ENCODE measurements at regions not wholly inside any gene's neighbourhood (a gene's known extent, or its start where the extent isn't known, plus 50 kb on each side); places are given as distances from the start of the nearest gene placed in this dataset.

DNA sequence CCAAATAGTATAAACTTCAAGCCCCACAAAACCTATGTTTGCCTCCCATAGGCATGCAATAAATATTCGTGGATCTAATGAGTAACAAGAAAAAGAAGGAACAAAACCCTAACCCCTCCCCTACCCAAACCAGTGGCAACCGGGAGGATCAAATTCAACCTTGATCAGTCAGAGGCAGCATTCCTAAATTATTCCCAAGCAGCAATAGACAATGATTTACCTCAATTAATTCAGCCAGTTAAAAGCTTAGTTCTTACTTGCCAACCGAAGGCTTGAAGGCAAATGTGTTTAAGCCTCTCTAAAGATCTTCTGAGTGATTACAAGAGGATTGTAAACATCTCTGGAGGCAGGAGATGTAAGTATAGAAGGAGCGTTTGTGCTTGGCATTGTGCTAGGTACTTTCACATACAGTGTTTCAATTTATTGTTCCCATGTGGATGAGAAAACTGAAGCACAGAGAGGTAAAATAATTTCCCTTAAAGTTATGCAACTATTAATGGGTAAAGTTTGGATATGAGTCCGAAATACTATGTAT is 197.7 kb downstream of the MTX2 start:
- no peaks in the 10 kb centered on the region for H3K36me3 ChIP-seq (ENCODE audit: control insufficient read depth in 1 of 2, insufficient read depth in 2 of 2, low read length in 2 of 2)
- H3K4me1 ChIP-seq (ENCODE audit: control insufficient read depth in 1 of 2, insufficient read depth in 2 of 2, low read length in 2 of 2) = no peaks in the 10 kb centered on the region
- H3K27ac ChIP-seq (ENCODE audit: low read depth, low read length) = no peak overlapping the region
- H3K4me3 ChIP-seq (ENCODE audit: low read depth in 1 of 2, low read length in 2 of 2) = no peak overlapping the region
- H3K27me3 ChIP-seq (ENCODE audit: control insufficient read depth in 1 of 2, insufficient read depth in 2 of 2, low read length in 2 of 2) = peaks cover 16 to 18% of the 10 kb centered on the region in 2 donors
- H3K9ac ChIP-seq (ENCODE audit: low read depth in 1 of 2, low read length in 2 of 2) = no peak overlapping the region
- H3K9me3 ChIP-seq (ENCODE audit: control insufficient read depth in 1 of 2, low read length in 2 of 2) = no peaks in the 10 kb centered on the region

DNA sequence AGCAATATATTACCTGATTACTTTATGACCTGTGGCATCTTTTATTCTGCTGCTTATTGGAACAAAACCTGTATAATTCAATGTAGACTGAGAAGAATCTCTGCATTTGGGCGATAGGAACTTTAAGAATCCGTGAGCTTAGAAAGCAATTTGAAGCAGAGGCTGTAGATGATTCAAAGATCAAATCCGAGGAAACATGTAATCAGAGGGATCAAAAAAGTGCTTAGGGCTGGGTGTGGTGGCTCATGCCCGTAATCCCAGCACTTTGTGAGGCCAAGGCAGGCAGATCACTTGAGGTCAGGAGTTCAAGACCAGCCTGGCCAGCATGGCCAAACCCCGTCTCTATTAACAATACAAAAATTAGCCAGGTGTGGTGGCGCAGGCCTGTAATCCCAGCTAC is 198.4 kb downstream of the MTX2 start:
- no peaks in the 10 kb centered on the region for H3K9me3 ChIP-seq (ENCODE audit: control insufficient read depth in 1 of 2, low read length in 2 of 2)
- no peak overlapping the region for H3K9ac ChIP-seq (ENCODE audit: low read depth in 1 of 2, low read length in 2 of 2)
- no peak overlapping the region for H3K4me3 ChIP-seq (ENCODE audit: low read depth in 1 of 2, low read length in 2 of 2)
- no peak overlapping the region for H3K27ac ChIP-seq (ENCODE audit: low read depth, low read length)
- H3K27me3 ChIP-seq (ENCODE audit: control insufficient read depth in 1 of 2, insufficient read depth in 2 of 2, low read length in 2 of 2) = peaks cover 16 to 18% of the 10 kb centered on the region in 2 donors
- H3K4me1 ChIP-seq (ENCODE audit: control insufficient read depth in 1 of 2, insufficient read depth in 2 of 2, low read length in 2 of 2) = no peaks in the 10 kb centered on the region
- H3K36me3 ChIP-seq (ENCODE audit: control insufficient read depth in 1 of 2, insufficient read depth in 2 of 2, low read length in 2 of 2) = no peaks in the 10 kb centered on the region

DNA sequence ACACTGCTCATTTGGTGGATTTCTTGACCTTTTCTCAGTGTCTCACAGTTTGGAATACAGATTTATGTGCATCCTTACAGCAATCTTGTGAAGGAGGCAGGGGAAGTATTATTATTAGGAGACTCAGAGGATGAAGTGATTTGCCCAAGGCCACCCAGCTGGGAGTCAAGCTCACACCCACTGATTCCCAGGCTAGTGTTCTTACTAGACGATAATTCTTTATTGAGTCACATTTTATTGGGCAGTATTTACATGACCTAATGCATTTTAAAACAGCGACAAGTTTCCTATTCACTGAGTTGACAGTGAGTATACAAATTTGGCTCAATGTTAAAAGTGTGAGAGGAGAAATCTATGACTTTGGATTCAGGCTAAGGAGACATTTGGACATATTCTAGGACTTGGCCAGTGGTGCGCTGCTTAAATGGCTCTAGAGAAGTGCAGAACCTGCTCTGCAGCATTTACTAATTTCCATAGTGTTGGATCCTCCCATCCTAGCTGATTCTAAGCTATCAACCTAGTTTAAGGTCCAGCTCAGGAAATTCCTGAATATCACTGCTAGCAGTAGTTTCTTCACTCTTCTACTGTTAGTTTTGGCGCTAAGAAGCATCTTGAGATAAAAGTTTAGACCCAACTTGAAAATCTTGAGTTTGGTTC is 199.3 kb downstream of the MTX2 start:
- Histone ChIP-seq H3K9ac (ENCODE audit: low read depth in 1 of 2, low read length in 2 of 2) (no peak overlapping the region), H3K27ac (ENCODE audit: low read depth, low read length) (no peak overlapping the region), H3K36me3 (ENCODE audit: control insufficient read depth in 1 of 2, insufficient read depth in 2 of 2, low read length in 2 of 2) (no peaks in the 10 kb centered on the region)

DNA sequence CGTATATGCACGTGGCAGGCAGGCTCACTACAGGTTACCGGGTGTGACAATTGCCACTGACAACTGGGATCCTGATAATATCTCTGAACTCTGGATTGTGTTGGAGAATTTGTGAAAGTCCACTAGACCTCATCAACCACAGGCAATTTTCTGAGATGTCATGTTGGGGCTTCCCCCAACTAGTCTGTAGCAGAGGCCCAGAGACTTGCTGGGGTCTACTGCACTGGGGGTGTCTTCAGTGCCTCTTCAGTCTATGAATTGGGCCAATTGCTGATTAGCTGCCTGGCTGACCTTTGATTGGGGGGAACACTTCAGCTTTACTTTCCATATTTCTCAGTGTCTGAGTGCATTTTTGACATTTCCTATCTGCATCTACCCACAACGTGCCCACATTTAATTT is 201.5 kb downstream of the MTX2 start:
- Histone ChIP-seq H3K27ac (ENCODE audit: low read depth, low read length) (no peak overlapping the region), H3K4me1 (ENCODE audit: control insufficient read depth in 1 of 2, insufficient read depth in 2 of 2, low read length in 2 of 2) (peaks cover 4 to 5% of the 10 kb centered on the region in 2 donors), H3K9ac (ENCODE audit: low read depth in 1 of 2, low read length in 2 of 2) (no peak overlapping the region), H3K36me3 (ENCODE audit: control insufficient read depth in 1 of 2, insufficient read depth in 2 of 2, low read length in 2 of 2) (no peaks in the 10 kb centered on the region), H3K4me3 (ENCODE audit: low read depth in 1 of 2, low read length in 2 of 2) (no peak overlapping the region), H3K9me3 (ENCODE audit: control insufficient read depth in 1 of 2, low read length in 2 of 2) (no peaks in the 10 kb centered on the region), H3K27me3 (ENCODE audit: control insufficient read depth in 1 of 2, insufficient read depth in 2 of 2, low read length in 2 of 2) (peaks cover 8 to 10% of the 10 kb centered on the region in 2 donors)

More for the DNA sequence above, 199.3 kb downstream of the MTX2 start:
- Histone ChIP-seq H3K4me3 (ENCODE audit: low read depth in 1 of 2, low read length in 2 of 2) (no peak overlapping the region), H3K4me1 (ENCODE audit: control insufficient read depth in 1 of 2, insufficient read depth in 2 of 2, low read length in 2 of 2) (peaks cover 4 to 5% of the 10 kb centered on the region in 2 donors), H3K27me3 (ENCODE audit: control insufficient read depth in 1 of 2, insufficient read depth in 2 of 2, low read length in 2 of 2) (peaks cover 16 to 18% of the 10 kb centered on the region in 2 donors), H3K9me3 (ENCODE audit: control insufficient read depth in 1 of 2, low read length in 2 of 2) (no peaks in the 10 kb centered on the region)

DNA sequence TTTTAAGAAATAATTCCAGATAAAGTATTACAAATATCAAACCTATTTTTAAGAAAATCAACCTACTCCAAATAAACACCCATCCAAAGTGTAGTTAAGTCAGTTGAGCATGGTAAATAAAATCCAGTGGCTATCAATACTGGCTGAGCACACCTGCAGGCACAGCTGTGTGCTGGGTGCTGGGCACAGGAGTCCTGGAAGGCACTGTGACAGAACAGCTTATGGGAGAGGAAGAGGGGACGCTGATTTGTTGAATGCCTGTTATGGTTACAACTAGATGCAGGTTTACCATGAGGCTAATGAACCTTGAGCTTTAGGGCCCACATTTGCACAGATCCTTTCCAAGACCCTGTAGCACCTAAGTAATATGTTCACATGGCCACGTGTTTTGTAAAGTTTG is 202.7 kb downstream of the MTX2 start:
- H3K9me3 ChIP-seq (ENCODE audit: control insufficient read depth in 1 of 2, low read length in 2 of 2) = no peaks in the 10 kb centered on the region
- H3K27ac ChIP-seq (ENCODE audit: low read depth, low read length) = no peak overlapping the region
- no peak overlapping the region for H3K9ac ChIP-seq (ENCODE audit: low read depth in 1 of 2, low read length in 2 of 2)
- H3K4me3 ChIP-seq (ENCODE audit: low read depth in 1 of 2, low read length in 2 of 2) = no peak overlapping the region
- peaks cover 4 to 5% of the 10 kb centered on the region in 2 donors for H3K4me1 ChIP-seq (ENCODE audit: control insufficient read depth in 1 of 2, insufficient read depth in 2 of 2, low read length in 2 of 2)
- no peaks in the 10 kb centered on the region for H3K36me3 ChIP-seq (ENCODE audit: control insufficient read depth in 1 of 2, insufficient read depth in 2 of 2, low read length in 2 of 2)
- peaks cover 0 to 6% of the 10 kb centered on the region in 2 donors for H3K27me3 ChIP-seq (ENCODE audit: control insufficient read depth in 1 of 2, insufficient read depth in 2 of 2, low read length in 2 of 2)

DNA sequence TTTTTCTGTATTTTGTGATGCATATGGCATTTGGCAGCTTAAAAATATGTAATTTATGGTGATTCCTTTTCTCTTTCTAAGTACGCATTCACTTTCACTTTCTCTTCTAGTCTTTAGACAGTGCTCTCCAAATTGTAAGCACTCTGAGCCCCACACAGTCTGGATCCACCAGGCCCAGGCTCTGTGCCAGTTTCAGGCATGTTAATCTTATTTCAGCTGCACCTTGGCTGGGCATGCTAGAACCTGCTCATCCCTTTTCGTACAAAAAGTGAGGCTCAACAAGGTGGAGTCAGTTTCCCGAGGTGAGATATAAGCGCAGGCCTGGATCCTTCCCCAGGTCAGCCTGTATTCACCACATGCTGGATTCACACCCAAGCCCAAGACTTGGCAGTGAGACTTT is 203.9 kb downstream of the MTX2 start:
- no peak overlapping the region for H3K27ac ChIP-seq (ENCODE audit: low read depth, low read length)
- H3K36me3 ChIP-seq (ENCODE audit: control insufficient read depth in 1 of 2, insufficient read depth in 2 of 2, low read length in 2 of 2) = no peaks in the 10 kb centered on the region
- H3K9ac ChIP-seq (ENCODE audit: low read depth in 1 of 2, low read length in 2 of 2) = no peak overlapping the region
- H3K4me3 ChIP-seq (ENCODE audit: low read depth in 1 of 2, low read length in 2 of 2) = peak overlapping the region; percentile 9 to 28
- H3K9me3 ChIP-seq (ENCODE audit: control insufficient read depth in 1 of 2, low read length in 2 of 2) = no peaks in the 10 kb centered on the region
- peaks cover 0 to 3% of the 10 kb centered on the region in 2 donors for H3K27me3 ChIP-seq (ENCODE audit: control insufficient read depth in 1 of 2, insufficient read depth in 2 of 2, low read length in 2 of 2)
- peaks cover 4 to 5% of the 10 kb centered on the region in 2 donors for H3K4me1 ChIP-seq (ENCODE audit: control insufficient read depth in 1 of 2, insufficient read depth in 2 of 2, low read length in 2 of 2)

DNA sequence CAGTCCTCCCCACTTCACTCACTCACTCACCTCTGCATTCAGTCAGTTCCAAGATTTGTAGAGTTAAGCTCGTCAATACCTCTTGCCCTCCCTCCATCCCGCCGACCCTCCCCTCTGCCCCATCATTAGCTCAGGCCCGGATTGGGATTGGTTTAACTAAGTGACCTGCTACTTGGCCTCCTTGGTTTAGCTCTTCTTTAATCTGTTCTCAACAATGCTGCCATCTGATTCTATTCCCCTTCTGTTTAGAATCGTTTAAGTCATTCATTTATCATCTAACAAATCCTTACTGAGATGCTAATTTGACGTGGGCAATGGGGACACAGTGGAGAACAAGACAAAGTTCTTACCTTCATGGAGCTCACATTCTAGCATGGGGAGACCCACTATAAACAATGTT is 204.6 kb downstream of the MTX2 start:
- Histone ChIP-seq H3K4me1 (ENCODE audit: control insufficient read depth in 1 of 2, insufficient read depth in 2 of 2, low read length in 2 of 2) (peaks cover 4 to 5% of the 10 kb centered on the region in 2 donors), H3K36me3 (ENCODE audit: control insufficient read depth in 1 of 2, insufficient read depth in 2 of 2, low read length in 2 of 2) (no peaks in the 10 kb centered on the region), H3K9me3 (ENCODE audit: control insufficient read depth in 1 of 2, low read length in 2 of 2) (no peaks in the 10 kb centered on the region), H3K27me3 (ENCODE audit: control insufficient read depth in 1 of 2, insufficient read depth in 2 of 2, low read length in 2 of 2) (no peaks in the 10 kb centered on the region), H3K9ac (ENCODE audit: low read depth in 1 of 2, low read length in 2 of 2) (no peak overlapping the region), H3K4me3 (ENCODE audit: low read depth in 1 of 2, low read length in 2 of 2) (no peak overlapping the region), H3K27ac (ENCODE audit: low read depth, low read length) (no peak overlapping the region)

DNA sequence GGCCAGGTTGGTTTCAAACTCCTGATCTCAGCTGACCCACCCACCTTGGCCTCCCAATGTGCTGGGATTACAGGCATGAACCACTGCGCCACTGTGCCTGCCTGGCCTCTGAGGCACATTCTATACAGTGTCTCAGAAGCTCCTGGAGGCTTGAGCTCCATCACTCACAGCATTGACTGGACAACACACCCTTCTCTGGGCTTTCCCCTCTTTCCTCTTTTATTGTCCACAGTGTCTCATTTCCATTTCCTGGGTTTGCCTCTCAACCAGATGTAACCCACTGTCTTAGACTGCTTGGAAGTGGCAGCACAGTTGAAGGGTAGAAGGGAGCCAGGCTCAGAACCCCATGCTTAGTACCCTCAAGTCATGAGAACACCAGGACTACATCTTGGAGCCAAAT is 208.1 kb downstream of the MTX2 start:
- H3K9me3 ChIP-seq (ENCODE audit: control insufficient read depth in 1 of 2, low read length in 2 of 2) = no peaks in the 10 kb centered on the region
- peaks cover 0 to 6% of the 10 kb centered on the region in 2 donors for H3K27me3 ChIP-seq (ENCODE audit: control insufficient read depth in 1 of 2, insufficient read depth in 2 of 2, low read length in 2 of 2)
- H3K4me1 ChIP-seq (ENCODE audit: control insufficient read depth in 1 of 2, insufficient read depth in 2 of 2, low read length in 2 of 2) = peaks cover 4 to 5% of the 10 kb centered on the region in 2 donors
- H3K9ac ChIP-seq (ENCODE audit: low read depth in 1 of 2, low read length in 2 of 2) = no peak overlapping the region
- no peaks in the 10 kb centered on the region for H3K36me3 ChIP-seq (ENCODE audit: control insufficient read depth in 1 of 2, insufficient read depth in 2 of 2, low read length in 2 of 2)
- H3K27ac ChIP-seq (ENCODE audit: low read depth, low read length) = no peak overlapping the region
- H3K4me3 ChIP-seq (ENCODE audit: low read depth in 1 of 2, low read length in 2 of 2) = no peak overlapping the region

DNA sequence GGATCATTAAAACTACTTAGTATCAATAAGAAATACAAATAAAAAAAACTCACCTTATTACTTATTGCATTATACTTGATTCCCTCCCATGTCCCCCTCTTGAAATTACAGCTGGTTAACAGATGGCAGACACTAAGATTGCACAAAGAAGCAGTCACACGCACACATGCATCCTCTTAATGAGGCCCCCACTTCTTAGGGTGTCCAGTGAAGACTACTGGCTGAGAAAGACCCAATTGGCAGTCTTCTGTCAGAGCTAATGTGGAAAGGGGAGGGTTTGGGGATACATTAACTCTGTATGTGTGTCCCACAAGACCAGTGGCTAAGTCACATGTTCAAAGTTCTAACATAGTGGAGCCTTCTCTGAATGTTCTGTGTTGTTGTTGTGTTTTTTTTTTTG is 210.7 kb downstream of the MTX2 start:
- Histone ChIP-seq H3K36me3 (ENCODE audit: control insufficient read depth in 1 of 2, insufficient read depth in 2 of 2, low read length in 2 of 2) (no peaks in the 10 kb centered on the region), H3K4me3 (ENCODE audit: low read depth in 1 of 2, low read length in 2 of 2) (no peak overlapping the region), H3K27ac (ENCODE audit: low read depth, low read length) (no peak overlapping the region), H3K27me3 (ENCODE audit: control insufficient read depth in 1 of 2, insufficient read depth in 2 of 2, low read length in 2 of 2) (peaks cover 0 to 6% of the 10 kb centered on the region in 2 donors), H3K4me1 (ENCODE audit: control insufficient read depth in 1 of 2, insufficient read depth in 2 of 2, low read length in 2 of 2) (no peaks in the 10 kb centered on the region), H3K9me3 (ENCODE audit: control insufficient read depth in 1 of 2, low read length in 2 of 2) (no peaks in the 10 kb centered on the region), H3K9ac (ENCODE audit: low read depth in 1 of 2, low read length in 2 of 2) (no peak overlapping the region)

DNA sequence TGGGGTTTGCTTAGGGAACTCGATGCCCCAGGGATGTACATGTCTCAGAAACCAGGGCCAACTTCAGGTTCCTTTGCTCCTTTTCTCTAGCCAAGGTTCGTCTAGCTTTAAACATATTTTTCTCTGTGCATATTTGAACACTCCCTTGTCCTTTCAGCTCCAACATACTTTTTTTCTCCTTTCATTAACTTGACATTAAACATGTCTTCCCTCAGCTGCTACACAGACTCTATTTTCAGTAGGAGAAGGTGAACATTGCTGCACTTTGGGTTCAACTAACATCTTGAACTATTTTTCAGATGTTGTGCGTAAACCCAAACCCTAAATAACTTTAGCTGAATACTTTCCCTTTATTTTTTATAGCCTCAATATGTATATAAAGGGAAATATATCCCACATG is 212.9 kb downstream of the MTX2 start:
- H3K36me3 ChIP-seq (ENCODE audit: control insufficient read depth in 1 of 2, insufficient read depth in 2 of 2, low read length in 2 of 2) = no peaks in the 10 kb centered on the region
- H3K27me3 ChIP-seq (ENCODE audit: control insufficient read depth in 1 of 2, insufficient read depth in 2 of 2, low read length in 2 of 2) = peaks cover 5 to 6% of the 10 kb centered on the region in 2 donors

More for the DNA sequence above, 212.9 kb downstream of the MTX2 start:
- Histone ChIP-seq H3K4me3 (ENCODE audit: low read depth in 1 of 2, low read length in 2 of 2) (no peak overlapping the region), H3K27ac (ENCODE audit: low read depth, low read length) (no peak overlapping the region), H3K4me1 (ENCODE audit: control insufficient read depth in 1 of 2, insufficient read depth in 2 of 2, low read length in 2 of 2) (no peaks in the 10 kb centered on the region), H3K9me3 (ENCODE audit: control insufficient read depth in 1 of 2, low read length in 2 of 2) (no peaks in the 10 kb centered on the region), H3K9ac (ENCODE audit: low read depth in 1 of 2, low read length in 2 of 2) (no peak overlapping the region)

All from duodenal mucosa (tissue), 2 donors.